ENCODE measurements at regions not wholly inside any gene's neighbourhood (a gene's known extent, or its start where the extent isn't known, plus 50 kb on each side); places are given as distances from the start of the nearest gene placed in this dataset.
A peak's percentile ranks its signal among the peaks of the same experiment; 100 is the strongest.

GRCh38 chr10:33453081-33454025, 118.9 kb upstream of the NRP1 start:
- DNase-seq: peak; percentile 78

GRCh38 chr10:33448421-33449140, 114.1 kb upstream of the NRP1 start:
- no peak for DNase-seq

GRCh38 chr10:33441561-33441960, 107.1 kb upstream of the NRP1 start:
- DNase-seq: peak; percentile 28

GRCh38 chr10:33434933-33435332, 100.5 kb upstream of the NRP1 start:
- no peak for DNase-seq

- DNase-seq: no peak
Measured at GRCh38 chr10:33428682-33429081, 94.2 kb upstream of the NRP1 start.

GRCh38 chr10:33423154-33423529, 88.7 kb upstream of the NRP1 start:
- no peak for DNase-seq

GRCh38 chr10:33422471-33423153, 88.1 kb upstream of the NRP1 start:
- no peak for DNase-seq

GRCh38 chr10:33421789-33422462, 87.5 kb upstream of the NRP1 start:
- DNase-seq: peak; percentile 91

GRCh38 chr10:33419311-33419710, 84.8 kb upstream of the NRP1 start:
- no peak for DNase-seq

- DNase-seq: no peak
Measured at GRCh38 chr10:33418301-33418700, 83.8 kb upstream of the NRP1 start.

- DNase-seq: no peak
Measured at GRCh38 chr10:33416691-33417090, 82.2 kb upstream of the NRP1 start.

- no peak for DNase-seq
Measured at GRCh38 chr10:33416209-33416608, 81.7 kb upstream of the NRP1 start.

- DNase-seq: no peak
Measured at GRCh38 chr10:33414841-33415240, 80.4 kb upstream of the NRP1 start.

- DNase-seq: peak; percentile 96
Measured at GRCh38 chr10:33412653-33413361, 78.3 kb upstream of the NRP1 start.

- DNase-seq: no peak
Measured at GRCh38 chr10:33412241-33412640, 77.8 kb upstream of the NRP1 start.

GRCh38 chr10:33410860-33411234, 76.4 kb upstream of the NRP1 start:
- DNase-seq: no peak

GRCh38 chr10:33410096-33410859, 75.8 kb upstream of the NRP1 start:
- DNase-seq: peak; percentile 28

GRCh38 chr10:33406596-33406995, 72.1 kb upstream of the NRP1 start:
- no peak for DNase-seq

- no peak for DNase-seq
Measured at GRCh38 chr10:33402220-33403073, 68.0 kb upstream of the NRP1 start.

GRCh38 chr10:33401300-33401699, 66.8 kb upstream of the NRP1 start:
- no peak for DNase-seq

GRCh38 chr10:33398796-33399195, 64.3 kb upstream of the NRP1 start:
- DNase-seq: no peak

Measured in EL (cell line).